GM21717 (cell line): ENCODE measurements at regions not wholly inside any gene's neighbourhood (a gene's known extent, or its start where the extent isn't known, plus 50 kb on each side); places are given as distances from the start of the nearest gene placed in this dataset.
A peak's percentile ranks its signal among the peaks of the same experiment; 100 is the strongest.
"Not testable (repeated sequence)": the region's sequence is repeated elsewhere in the genome, so short reads cannot be mapped to it uniquely, and the experiment has no call there.

Experiments used
- ATAC-seq: cut with Tn5 transposase; IDR thresholded peaks from one replicate; pipeline ENCODE4 v1.9.1; 2021; ENCODE audit warnings: mild to moderate bottlenecking, moderate library complexity; ENCODE audit not compliant: unreplicated experiment

- no peak for ATAC-seq
Measured at GRCh38 chr7:48992816-48993215, 68.5 kb downstream of the CDC14C start.

- ATAC-seq, result peak; percentile 100
Measured at GRCh38 chr7:49001610-49002033, 77.3 kb downstream of the CDC14C start.

- ATAC-seq, result no peak
Measured at GRCh38 chr7:49010717-49011116, 86.4 kb downstream of the CDC14C start.

- ATAC-seq, result no peak
Measured at GRCh38 chr7:49014870-49015269, 90.5 kb downstream of the CDC14C start.

GRCh38 chr7:49020145-49020544 lies 95.8 kb downstream of the CDC14C start:
- no peak for ATAC-seq

- no peak for ATAC-seq
Measured at GRCh38 chr7:49022448-49022847, 98.1 kb downstream of the CDC14C start.

- ATAC-seq, result no peak
Measured at GRCh38 chr7:49023345-49024328, 99.3 kb downstream of the CDC14C start.

- no peak for ATAC-seq
Measured at GRCh38 chr7:49030221-49030620, 105.9 kb downstream of the CDC14C start.

GRCh38 chr7:49033140-49033539 lies 108.8 kb downstream of the CDC14C start:
- ATAC-seq, result not testable (repeated sequence)

GRCh38 chr7:49037346-49038210 lies 113.2 kb downstream of the CDC14C start:
- ATAC-seq, result no peak

GRCh38 chr7:49038821-49039358 lies 114.5 kb downstream of the CDC14C start:
- ATAC-seq, result no peak

- ATAC-seq, result no peak
Measured at GRCh38 chr7:49060743-49061142, 136.4 kb downstream of the CDC14C start.

- no peak for ATAC-seq
Measured at GRCh38 chr7:49074538-49074937, 150.2 kb downstream of the CDC14C start.

- no peak for ATAC-seq
Measured at GRCh38 chr7:49080896-49081475, 156.6 kb downstream of the CDC14C start.

GRCh38 chr7:49088017-49088416 lies 163.7 kb downstream of the CDC14C start:
- ATAC-seq, result no peak

GRCh38 chr7:49089717-49090116 lies 165.4 kb downstream of the CDC14C start:
- no peak for ATAC-seq

GRCh38 chr7:49091089-49091488 lies 166.7 kb downstream of the CDC14C start:
- ATAC-seq, result no peak

- ATAC-seq, result no peak
Measured at GRCh38 chr7:49091519-49091918, 167.2 kb downstream of the CDC14C start.

- no peak for ATAC-seq
Measured at GRCh38 chr7:49093218-49093617, 168.9 kb downstream of the CDC14C start.

- ATAC-seq, result no peak
Measured at GRCh38 chr7:49094866-49095265, 170.5 kb downstream of the CDC14C start.
